GM12864 (cell line): ENCODE measurements at regions not wholly inside any gene's neighbourhood (a gene's known extent, or its start where the extent isn't known, plus 50 kb on each side); places are given as distances from the start of the nearest gene placed in this dataset.
"Not testable (repeated sequence)": the region's sequence is repeated elsewhere in the genome, so short reads cannot be mapped to it uniquely, and the experiment has no call there.

ENCODE experiments used
- DNase-seq: peaks from one replicate; pipeline ENCODE4 v3.0.0-alpha.2; 2011; ENCODE audit warnings: low read depth
- H3K4me3 ChIP-seq: 2 replicates; pipeline ENCODE4 v1.5.1; 2011; ENCODE audit warnings: mild to moderate bottlenecking, low read depth, low read length, control low read depth
- TF ChIP-seq, protein P1 (sequence below): IDR thresholded peaks from 2 replicates; pipeline ENCODE4 v1.5.1; 2011; ENCODE audit warnings: low read depth, mild to moderate bottlenecking, moderate library complexity, low read length, control low read depth, inconsistent platforms; ENCODE audit errors: missing control alignments

DNA sequence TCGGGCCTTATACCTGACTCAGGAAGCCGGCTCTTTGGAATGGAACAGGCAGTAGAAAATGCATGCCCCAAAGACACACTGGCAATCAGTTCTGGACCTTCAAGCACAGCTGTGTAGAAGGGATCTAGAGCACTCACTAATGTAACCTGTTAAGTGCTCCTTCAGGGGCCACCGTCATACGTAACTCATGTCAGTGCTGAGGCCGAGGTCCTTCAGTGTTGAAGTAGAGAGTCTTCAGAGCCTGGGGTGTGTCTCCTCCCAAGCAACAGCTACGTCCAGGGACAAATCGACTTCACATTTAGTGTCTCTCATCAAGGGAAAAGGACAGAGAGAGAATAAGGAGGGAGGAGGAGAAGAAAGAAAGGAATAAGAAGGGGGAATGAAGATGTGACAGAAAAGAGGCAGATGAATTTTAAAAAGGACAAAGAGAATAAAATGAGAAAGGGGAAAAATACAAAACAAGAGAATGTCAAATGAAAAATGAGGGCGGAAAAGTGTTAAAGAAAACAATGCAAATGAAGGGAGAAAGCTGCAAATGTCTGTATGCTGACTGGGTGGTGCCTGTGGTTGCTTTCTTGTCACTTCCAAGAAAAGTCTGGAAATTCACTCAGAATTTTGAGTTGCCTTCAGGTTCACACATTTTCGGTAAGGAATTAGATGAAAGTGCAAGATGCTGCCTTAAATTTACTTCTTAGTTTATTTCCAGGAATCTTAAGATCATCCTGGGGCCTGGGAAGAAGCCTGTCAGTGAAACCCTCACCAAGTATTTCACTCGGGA is 989.4 kb downstream of the GRID1 start:
- H3K4me3 ChIP-seq: no peak overlapping the region
- no peak for DNase-seq
- TF ChIP-seq, protein P1, sequence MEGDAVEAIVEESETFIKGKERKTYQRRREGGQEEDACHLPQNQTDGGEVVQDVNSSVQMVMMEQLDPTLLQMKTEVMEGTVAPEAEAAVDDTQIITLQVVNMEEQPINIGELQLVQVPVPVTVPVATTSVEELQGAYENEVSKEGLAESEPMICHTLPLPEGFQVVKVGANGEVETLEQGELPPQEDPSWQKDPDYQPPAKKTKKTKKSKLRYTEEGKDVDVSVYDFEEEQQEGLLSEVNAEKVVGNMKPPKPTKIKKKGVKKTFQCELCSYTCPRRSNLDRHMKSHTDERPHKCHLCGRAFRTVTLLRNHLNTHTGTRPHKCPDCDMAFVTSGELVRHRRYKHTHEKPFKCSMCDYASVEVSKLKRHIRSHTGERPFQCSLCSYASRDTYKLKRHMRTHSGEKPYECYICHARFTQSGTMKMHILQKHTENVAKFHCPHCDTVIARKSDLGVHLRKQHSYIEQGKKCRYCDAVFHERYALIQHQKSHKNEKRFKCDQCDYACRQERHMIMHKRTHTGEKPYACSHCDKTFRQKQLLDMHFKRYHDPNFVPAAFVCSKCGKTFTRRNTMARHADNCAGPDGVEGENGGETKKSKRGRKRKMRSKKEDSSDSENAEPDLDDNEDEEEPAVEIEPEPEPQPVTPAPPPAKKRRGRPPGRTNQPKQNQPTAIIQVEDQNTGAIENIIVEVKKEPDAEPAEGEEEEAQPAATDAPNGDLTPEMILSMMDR: no peak

DNA sequence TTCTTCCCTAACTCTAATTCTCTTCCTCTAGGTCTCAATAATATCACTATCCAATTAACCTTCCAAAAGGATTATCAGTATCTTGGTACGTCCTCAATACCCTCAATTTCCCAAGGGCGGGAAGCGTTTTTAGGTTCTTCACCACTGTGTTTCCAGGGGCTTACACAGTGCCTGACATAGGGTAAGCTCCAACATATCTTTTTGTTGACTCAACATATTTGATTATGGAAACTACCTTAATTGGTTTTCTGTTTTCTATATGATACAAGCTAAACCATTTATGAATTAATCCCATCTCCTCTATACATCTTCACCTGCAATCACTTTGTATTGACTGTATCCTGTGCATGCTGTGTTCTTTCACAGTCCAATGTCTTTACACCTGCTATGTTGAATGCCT is 987.3 kb downstream of the GRID1 start:
- no peak for DNase-seq
- H3K4me3 ChIP-seq: no peak overlapping the region
- TF ChIP-seq, protein P1: no peak

DNA sequence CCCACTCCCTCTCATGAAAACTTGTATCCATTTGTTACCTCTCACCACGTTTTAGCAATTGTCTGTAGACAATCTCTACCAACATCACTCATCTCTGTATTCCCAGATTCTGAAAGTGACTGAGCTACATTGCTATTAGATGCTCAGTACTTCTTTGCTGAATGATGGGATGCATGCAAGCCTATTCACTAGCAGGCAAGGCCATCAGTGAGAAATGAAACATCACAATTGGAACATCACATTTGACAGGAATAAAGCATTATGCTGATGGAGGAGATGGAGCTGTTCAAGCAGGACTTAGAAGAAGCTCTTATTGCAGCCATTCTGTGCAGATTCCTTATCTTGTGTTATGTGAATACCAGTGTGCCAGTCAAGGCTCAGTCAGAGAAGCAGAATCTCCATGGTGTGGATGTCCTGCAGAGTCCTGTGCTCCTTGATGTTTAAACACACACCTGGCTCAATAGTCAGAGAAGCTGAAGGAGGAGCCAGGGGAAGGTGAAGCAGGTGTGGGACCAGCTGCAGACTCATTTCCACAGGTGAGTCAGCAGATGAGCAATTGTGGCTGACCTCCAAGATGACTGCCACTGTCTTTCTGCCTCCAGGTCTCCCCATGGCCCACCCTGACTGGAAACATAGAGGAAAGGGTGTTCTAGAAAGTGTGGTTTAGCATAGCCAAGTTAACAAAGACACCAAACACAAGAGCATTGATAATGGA is 965.5 kb downstream of the GRID1 start:
- no peak overlapping the region for H3K4me3 ChIP-seq

DNA sequence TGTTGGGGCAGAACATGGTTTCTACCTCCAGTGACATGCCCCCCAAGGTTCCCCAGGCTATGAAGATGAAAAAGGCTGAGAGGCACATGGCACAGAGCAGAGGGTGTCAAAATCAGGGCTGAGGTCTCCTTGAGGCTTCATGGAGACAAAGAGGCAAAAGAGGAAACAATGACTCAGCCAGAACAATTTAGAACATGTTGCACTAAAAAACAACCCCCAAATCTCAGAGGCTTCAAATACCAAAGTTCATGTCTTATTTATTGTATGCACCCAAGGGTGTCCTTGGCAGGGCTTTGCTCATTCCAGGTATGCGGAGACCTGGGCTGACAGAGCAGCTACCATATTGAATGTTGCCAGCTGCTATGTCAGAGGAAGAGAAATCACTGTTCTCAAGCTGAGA is 964.1 kb downstream of the GRID1 start:
- DNase-seq: no peak
- no peak overlapping the region for H3K4me3 ChIP-seq
- TF ChIP-seq, protein P1: no peak

More for the DNA sequence above, 965.5 kb downstream of the GRID1 start:
- TF ChIP-seq, protein P1: no peak
- DNase-seq: no peak

DNA sequence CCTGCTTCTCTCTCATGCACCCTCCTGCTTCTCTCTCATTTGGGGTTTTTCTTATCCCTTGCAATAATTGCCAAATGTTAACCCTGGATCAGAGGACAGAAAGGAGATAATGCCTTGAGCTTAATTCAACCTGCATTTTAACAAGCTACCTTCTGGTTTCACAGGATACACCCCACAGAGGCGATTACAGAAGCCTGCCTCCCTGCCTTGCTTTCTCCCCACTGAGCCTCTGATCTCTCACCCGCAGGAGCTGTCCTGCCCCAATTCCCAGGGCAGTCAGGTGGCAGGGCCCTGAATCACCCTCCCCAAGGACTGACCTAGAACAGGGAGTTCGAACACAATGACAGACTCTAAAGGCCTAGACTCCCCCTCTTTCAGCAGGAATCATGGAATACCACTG is 959.5 kb downstream of the GRID1 start:
- DNase-seq: no peak
- TF ChIP-seq, protein P1: no peak

DNA sequence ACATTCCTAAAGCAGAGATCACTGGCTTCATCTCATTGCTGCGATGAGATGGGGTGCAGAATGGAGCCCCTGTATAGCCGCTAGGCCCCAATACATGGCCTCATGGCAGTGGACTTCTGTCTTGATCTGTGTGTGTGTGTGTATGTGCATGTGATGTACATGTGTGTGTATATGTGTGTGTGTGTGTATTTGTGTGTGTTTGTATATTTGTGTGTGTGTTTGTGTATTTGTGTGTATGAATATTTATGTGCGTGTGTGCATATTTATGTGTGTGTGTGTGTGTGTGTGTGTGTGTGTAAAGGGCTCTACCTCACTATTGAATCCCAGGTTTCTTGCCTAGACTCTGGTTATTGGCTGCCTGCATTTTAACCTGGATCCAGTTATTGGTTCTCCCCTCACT is 958.2 kb downstream of the GRID1 start:
- H3K4me3 ChIP-seq: no peak overlapping the region
- no peak for DNase-seq

More for the DNA sequence above, 959.5 kb downstream of the GRID1 start:
- no peak overlapping the region for H3K4me3 ChIP-seq

DNA sequence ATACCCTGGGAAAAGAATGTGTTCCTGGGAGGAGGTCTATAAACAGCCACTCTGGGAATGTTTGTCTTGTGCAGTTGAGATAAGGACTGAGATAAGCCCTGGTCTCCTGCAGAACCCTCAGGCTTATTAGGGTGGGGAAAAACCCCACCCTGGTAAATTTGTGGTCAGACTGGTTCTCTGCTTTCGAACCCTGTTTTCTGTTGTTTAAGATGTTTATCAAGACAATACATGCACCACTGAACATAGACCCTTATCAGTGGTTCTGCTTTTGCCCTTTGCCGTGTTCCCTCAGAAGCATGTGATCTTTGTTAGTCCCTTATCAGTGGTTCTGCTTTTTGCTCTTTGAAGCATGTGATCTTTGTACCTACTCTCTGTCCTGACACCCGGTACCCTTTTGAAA is 956.0 kb downstream of the GRID1 start:
- not testable (repeated sequence) for DNase-seq, H3K4me3 ChIP-seq

More for the DNA sequence above, 958.2 kb downstream of the GRID1 start:
- TF ChIP-seq, protein P1: no peak
